ENCODE measurements at regions not wholly inside any gene's neighbourhood (a gene's known extent, or its start where the extent isn't known, plus 50 kb on each side); places are given as distances from the start of the nearest gene placed in this dataset.

DNA sequence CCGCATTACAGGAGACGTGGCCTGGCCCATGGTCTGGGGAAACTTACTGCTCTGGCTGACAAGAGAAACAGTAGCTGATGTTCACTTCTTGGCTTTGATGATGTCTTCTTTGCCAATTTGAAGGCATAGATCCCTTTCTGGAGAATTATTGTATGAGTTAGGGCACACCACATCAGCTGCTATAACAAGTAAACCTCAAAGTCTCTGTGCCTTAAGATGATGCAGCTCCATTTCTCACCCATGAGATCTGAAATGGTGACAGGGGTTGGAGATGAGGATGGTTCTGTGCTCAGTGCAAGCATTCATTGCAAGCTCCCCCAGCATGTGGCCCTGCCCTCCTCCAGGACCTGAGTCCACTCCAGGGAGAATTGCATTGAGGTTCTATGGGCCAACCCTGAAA lies 157.4 kb downstream of the IRX5 start:
- H3K36me3 ChIP-seq (ENCODE audit: insufficient read depth, low read length), result no peaks in the 10 kb centered on the region
- no peak overlapping the region for H3K27ac ChIP-seq (ENCODE audit: low read depth, low read length)
- no peaks in the 10 kb centered on the region for H3K4me1 ChIP-seq (ENCODE audit: control insufficient read depth, insufficient read depth, low read length, unreplicated experiment)
- no peaks in the 10 kb centered on the region for H3K27me3 ChIP-seq (ENCODE audit: insufficient read depth, low read length)
- H3K79me2 ChIP-seq (ENCODE audit: control insufficient read depth, insufficient read depth, low read length, unreplicated experiment), result no peaks in the 10 kb centered on the region
- no peak overlapping the region for H3K4me3 ChIP-seq (ENCODE audit: low read depth, low read length)
- H2AFZ ChIP-seq (ENCODE audit: low read length, unreplicated experiment), result no peak overlapping the region

DNA sequence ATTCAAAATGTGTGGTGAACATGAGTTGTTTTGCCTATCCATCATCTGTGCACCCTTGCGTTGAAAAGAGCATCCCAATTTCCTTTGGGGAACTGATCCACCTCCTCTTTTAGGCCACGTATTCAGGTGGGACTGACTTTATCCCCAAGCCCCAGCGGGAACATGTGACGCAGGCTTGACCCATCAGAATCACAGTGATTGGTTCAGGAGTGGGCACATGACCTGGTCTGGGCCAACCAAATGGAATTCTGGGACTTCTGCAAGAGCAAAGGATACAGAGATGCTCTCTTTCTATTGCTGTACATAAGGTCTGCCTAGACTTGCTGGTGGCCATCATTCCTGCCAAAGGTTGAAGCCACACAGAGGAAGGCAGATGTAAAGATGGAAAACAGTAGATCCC lies 158.9 kb downstream of the IRX5 start:
- Histone ChIP-seq H2AFZ (ENCODE audit: low read length, unreplicated experiment) (no peak overlapping the region), H3K27ac (ENCODE audit: low read depth, low read length) (no peak overlapping the region), H3K79me2 (ENCODE audit: control insufficient read depth, insufficient read depth, low read length, unreplicated experiment) (no peaks in the 10 kb centered on the region), H3K4me3 (ENCODE audit: low read depth, low read length) (no peak overlapping the region), H3K27me3 (ENCODE audit: insufficient read depth, low read length) (no peaks in the 10 kb centered on the region), H3K36me3 (ENCODE audit: insufficient read depth, low read length) (no peaks in the 10 kb centered on the region), H3K4me1 (ENCODE audit: control insufficient read depth, insufficient read depth, low read length, unreplicated experiment) (no peaks in the 10 kb centered on the region)

DNA sequence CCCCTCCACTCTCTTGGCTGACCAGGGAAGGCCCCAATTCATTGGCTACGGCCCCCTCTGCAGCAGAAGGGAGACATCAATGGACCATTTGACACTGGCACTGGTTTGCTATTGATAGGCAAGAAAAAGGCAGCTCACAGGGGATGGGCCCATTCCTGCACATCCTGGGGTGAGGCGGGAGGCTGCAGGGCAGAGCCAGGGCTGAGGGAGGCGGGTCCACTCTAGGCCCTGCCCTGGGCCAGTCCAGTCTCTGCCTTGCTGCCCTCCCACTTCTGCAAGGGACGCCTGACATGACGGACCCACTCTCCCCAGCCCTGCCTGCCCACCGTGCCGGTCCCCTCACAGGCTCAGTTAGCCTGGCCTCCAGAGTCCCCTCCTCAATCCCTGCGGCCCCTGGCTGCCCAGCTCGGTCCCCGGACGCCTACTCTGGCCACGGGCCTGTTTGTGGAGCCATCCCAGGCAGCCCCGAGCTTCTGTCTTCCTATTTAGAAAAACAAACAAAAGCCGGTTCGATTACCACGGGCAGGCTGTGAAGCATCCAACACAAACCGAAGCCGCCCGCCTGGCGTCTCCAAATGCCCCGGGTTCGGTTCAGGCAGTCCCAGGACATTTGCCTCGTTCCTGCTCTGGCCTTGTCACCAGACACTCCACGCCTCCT lies 160.7 kb downstream of the IRX5 start:
- H3K4me1 ChIP-seq (ENCODE audit: control insufficient read depth, insufficient read depth, low read length, unreplicated experiment), result no peaks in the 10 kb centered on the region
- no peak overlapping the region for H2AFZ ChIP-seq (ENCODE audit: low read length, unreplicated experiment)
- no peak overlapping the region for H3K4me3 ChIP-seq (ENCODE audit: low read depth, low read length)
- H3K36me3 ChIP-seq (ENCODE audit: insufficient read depth, low read length), result no peaks in the 10 kb centered on the region
- H3K27ac ChIP-seq (ENCODE audit: low read depth, low read length), result no peak overlapping the region
- no peaks in the 10 kb centered on the region for H3K79me2 ChIP-seq (ENCODE audit: control insufficient read depth, insufficient read depth, low read length, unreplicated experiment)
- H3K27me3 ChIP-seq (ENCODE audit: insufficient read depth, low read length), result 0 out of 2 replicates have a peak, but pooled peaks cover 2% of the 10 kb centered on the region

DNA sequence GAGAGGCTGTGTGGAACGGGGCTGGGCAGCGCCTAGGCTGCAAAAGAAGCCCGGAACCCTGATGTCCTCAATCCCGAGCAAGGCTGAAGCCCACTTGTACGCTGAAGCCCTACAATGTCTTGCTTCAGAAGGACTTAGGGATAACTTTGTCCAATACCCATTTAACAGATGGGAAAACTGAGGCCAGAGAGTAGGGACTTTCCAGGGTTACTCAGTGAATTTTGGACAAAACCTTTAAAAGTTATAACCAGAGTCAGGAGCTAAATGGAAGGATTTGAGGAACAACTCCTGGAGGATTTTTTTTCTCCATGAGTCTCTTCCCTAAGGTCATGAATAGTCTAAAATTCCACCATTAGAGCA lies 161.2 kb downstream of the IRX5 start:
- H3K4me3 ChIP-seq (ENCODE audit: low read depth, low read length), result no peak overlapping the region
- no peak overlapping the region for H3K27ac ChIP-seq (ENCODE audit: low read depth, low read length)
- H3K4me1 ChIP-seq (ENCODE audit: control insufficient read depth, insufficient read depth, low read length, unreplicated experiment), result no peaks in the 10 kb centered on the region
- H3K27me3 ChIP-seq (ENCODE audit: insufficient read depth, low read length), result peaks cover 2% of the 10 kb centered on the region; the same call in 1 of the 2 replicates
- H3K36me3 ChIP-seq (ENCODE audit: insufficient read depth, low read length), result no peaks in the 10 kb centered on the region
- no peaks in the 10 kb centered on the region for H3K79me2 ChIP-seq (ENCODE audit: control insufficient read depth, insufficient read depth, low read length, unreplicated experiment)
- no peak overlapping the region for H2AFZ ChIP-seq (ENCODE audit: low read length, unreplicated experiment)

DNA sequence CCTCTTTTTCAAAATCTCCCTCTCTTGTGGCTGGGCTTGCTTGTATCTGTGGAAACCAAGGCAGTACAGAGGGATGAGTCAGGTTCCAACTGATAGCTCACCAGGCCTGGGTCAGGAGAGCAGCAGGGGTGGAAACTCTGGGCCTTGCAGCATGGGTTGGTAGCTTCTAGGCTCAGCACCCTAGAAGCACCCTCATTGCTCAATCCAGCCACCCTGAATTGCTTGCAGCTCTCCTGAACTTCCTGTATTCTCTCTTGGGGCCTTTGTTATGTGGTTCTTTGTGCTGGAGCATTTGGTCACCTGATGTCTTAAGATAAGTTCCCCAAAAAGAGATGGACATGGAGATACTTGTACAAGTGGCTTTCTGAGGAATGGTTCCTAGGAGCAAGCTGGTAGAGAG lies 169.4 kb downstream of the IRX5 start:
- H3K36me3 ChIP-seq (ENCODE audit: insufficient read depth, low read length), result no peaks in the 10 kb centered on the region
- H3K4me1 ChIP-seq (ENCODE audit: control insufficient read depth, insufficient read depth, low read length, unreplicated experiment), result no peaks in the 10 kb centered on the region
- H3K27ac ChIP-seq (ENCODE audit: low read depth, low read length), result no peak overlapping the region

DNA sequence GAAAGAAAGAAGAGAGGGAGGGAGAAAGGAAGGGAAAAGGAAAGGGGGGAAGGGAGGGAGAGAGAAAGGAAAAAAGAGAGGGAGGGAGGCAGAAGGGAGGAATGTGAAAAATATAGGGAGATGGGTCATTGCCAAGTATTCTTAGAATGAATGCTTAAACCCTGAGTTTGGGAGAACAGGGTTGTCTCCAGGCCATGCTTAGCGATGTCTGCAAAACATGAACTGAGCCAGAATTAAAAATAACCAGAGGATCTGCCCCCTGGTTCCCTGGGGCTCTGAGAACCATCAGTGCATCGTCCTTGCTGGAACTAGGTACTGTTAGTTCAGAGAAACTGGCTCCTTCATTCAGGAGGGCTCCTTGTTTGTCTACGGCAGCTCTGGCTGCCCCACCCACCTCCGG lies 170.4 kb downstream of the IRX5 start:
- Histone ChIP-seq H3K27me3 (ENCODE audit: insufficient read depth, low read length) (peaks cover 3% of the 10 kb centered on the region; the same call in 1 of the 2 replicates), H3K79me2 (ENCODE audit: control insufficient read depth, insufficient read depth, low read length, unreplicated experiment) (no peaks in the 10 kb centered on the region), H3K4me1 (ENCODE audit: control insufficient read depth, insufficient read depth, low read length, unreplicated experiment) (no peaks in the 10 kb centered on the region), H3K27ac (ENCODE audit: low read depth, low read length) (no peak overlapping the region), H3K4me3 (ENCODE audit: low read depth, low read length) (no peak overlapping the region), H3K36me3 (ENCODE audit: insufficient read depth, low read length) (no peaks in the 10 kb centered on the region), H2AFZ (ENCODE audit: low read length, unreplicated experiment) (no peak overlapping the region)

More for the DNA sequence above, 169.4 kb downstream of the IRX5 start:
- Histone ChIP-seq H3K79me2 (ENCODE audit: control insufficient read depth, insufficient read depth, low read length, unreplicated experiment) (no peaks in the 10 kb centered on the region), H2AFZ (ENCODE audit: low read length, unreplicated experiment) (no peak overlapping the region), H3K27me3 (ENCODE audit: insufficient read depth, low read length) (peaks cover 6% of the 10 kb centered on the region; the same call in 1 of the 2 replicates), H3K4me3 (ENCODE audit: low read depth, low read length) (no peak overlapping the region)

DNA sequence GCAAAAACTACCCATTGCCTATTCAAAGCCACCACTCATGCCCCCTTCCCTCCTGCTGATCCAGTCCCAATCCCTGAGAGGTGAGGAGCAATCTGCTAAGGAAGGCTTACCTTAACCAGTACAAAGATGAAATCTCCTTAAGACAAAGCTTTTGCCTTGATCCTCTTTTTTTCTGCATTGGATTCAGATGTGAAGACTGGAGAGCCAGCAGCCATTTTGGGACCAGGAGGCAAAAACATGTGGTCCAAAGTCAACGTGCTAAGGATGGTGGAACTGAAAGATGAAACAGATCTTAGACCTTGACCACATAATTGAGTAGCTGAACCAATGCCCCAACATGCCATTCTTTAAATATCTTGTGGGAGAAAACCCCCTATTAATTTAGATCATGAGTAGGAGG lies 171.4 kb downstream of the IRX5 start:
- no peak overlapping the region for H3K27ac ChIP-seq (ENCODE audit: low read depth, low read length)
- H3K36me3 ChIP-seq (ENCODE audit: insufficient read depth, low read length), result no peaks in the 10 kb centered on the region
- H2AFZ ChIP-seq (ENCODE audit: low read length, unreplicated experiment), result no peak overlapping the region
- no peaks in the 10 kb centered on the region for H3K4me1 ChIP-seq (ENCODE audit: control insufficient read depth, insufficient read depth, low read length, unreplicated experiment)
- no peak overlapping the region for H3K4me3 ChIP-seq (ENCODE audit: low read depth, low read length)
- H3K27me3 ChIP-seq (ENCODE audit: insufficient read depth, low read length), result 0 out of 2 replicates have a peak, but pooled peaks cover 3% of the 10 kb centered on the region
- no peaks in the 10 kb centered on the region for H3K79me2 ChIP-seq (ENCODE audit: control insufficient read depth, insufficient read depth, low read length, unreplicated experiment)

DNA sequence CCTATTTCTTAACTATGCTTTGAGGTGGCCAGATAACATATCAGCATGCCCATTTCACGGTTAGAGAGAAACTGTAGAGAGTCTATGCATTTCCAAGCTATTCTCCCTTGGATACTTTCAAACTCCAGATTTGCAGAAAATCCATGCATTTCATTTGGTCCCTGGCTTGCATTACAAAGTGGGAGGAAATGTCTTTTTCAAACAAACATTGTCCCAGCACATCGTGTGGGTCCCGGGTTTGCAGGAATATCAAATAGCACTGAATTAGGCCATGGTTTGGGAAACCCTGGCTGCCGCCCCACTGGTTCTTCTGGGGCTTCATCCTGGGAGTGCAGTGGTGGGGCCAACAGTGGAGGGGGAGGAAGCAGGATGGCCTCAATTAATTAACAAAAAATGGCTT lies 171.9 kb downstream of the IRX5 start:
- H3K4me3 ChIP-seq (ENCODE audit: low read depth, low read length), result no peak overlapping the region
- no peaks in the 10 kb centered on the region for H3K4me1 ChIP-seq (ENCODE audit: control insufficient read depth, insufficient read depth, low read length, unreplicated experiment)
- no peak overlapping the region for H3K27ac ChIP-seq (ENCODE audit: low read depth, low read length)
- no peaks in the 10 kb centered on the region for H3K36me3 ChIP-seq (ENCODE audit: insufficient read depth, low read length)
- H3K27me3 ChIP-seq (ENCODE audit: insufficient read depth, low read length), result 0 out of 2 replicates have a peak, but pooled peaks cover 3% of the 10 kb centered on the region
- H3K79me2 ChIP-seq (ENCODE audit: control insufficient read depth, insufficient read depth, low read length, unreplicated experiment), result no peaks in the 10 kb centered on the region
- no peak overlapping the region for H2AFZ ChIP-seq (ENCODE audit: low read length, unreplicated experiment)

DNA sequence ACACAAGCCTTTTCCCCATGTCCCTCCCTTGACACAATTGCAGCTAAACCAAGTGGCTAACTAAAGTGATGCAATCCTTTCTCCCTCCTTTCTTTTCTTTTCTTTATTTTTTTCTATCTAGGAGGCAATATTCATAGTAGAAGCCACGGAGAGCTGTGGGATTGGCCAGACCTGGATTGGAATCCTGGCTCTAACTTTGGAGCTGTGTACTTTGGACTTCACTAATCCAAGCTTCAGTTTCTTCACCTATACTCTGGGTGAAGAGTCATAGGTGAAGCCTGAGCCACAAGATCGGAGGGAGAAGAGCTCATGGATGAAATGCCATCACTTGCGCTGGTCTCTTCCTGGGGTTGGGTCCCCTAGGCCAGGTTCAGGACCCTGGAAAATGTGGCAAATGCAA lies 177.2 kb downstream of the IRX5 start:
- H3K27ac ChIP-seq (ENCODE audit: low read depth, low read length), result no peak overlapping the region
- no peak overlapping the region for H3K4me3 ChIP-seq (ENCODE audit: low read depth, low read length)
- H3K27me3 ChIP-seq (ENCODE audit: insufficient read depth, low read length), result no peaks in the 10 kb centered on the region
- no peaks in the 10 kb centered on the region for H3K4me1 ChIP-seq (ENCODE audit: control insufficient read depth, insufficient read depth, low read length, unreplicated experiment)
- no peak overlapping the region for H2AFZ ChIP-seq (ENCODE audit: low read length, unreplicated experiment)
- H3K36me3 ChIP-seq (ENCODE audit: insufficient read depth, low read length), result no peaks in the 10 kb centered on the region
- no peaks in the 10 kb centered on the region for H3K79me2 ChIP-seq (ENCODE audit: control insufficient read depth, insufficient read depth, low read length, unreplicated experiment)

DNA sequence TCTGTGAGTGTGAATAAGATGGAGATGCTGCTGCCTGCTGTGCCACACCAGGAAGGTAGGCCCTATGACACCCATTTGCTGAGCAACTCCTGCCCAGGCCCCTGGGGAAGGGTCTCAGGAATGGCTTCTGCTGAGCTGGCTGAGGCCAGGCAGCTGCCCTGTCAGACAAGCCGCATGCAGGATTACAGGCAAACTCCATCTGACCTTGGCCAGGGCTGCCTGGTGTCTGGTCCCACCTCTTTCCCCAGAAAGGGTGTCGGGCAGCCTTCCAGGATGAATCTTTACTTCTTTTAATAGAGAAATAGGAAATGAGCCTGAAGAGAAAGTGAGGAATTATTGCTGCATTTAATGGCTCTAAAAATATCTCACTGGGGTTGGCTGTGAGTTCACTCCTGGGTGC lies 182.5 kb downstream of the IRX5 start:
- Histone ChIP-seq H3K27me3 (ENCODE audit: insufficient read depth, low read length) (no peaks in the 10 kb centered on the region), H3K4me3 (ENCODE audit: low read depth, low read length) (no peak overlapping the region), H3K27ac (ENCODE audit: low read depth, low read length) (no peak overlapping the region), H3K79me2 (ENCODE audit: control insufficient read depth, insufficient read depth, low read length, unreplicated experiment) (no peaks in the 10 kb centered on the region), H3K36me3 (ENCODE audit: insufficient read depth, low read length) (no peaks in the 10 kb centered on the region), H2AFZ (ENCODE audit: low read length, unreplicated experiment) (no peak overlapping the region), H3K4me1 (ENCODE audit: control insufficient read depth, insufficient read depth, low read length, unreplicated experiment) (no peaks in the 10 kb centered on the region)

DNA sequence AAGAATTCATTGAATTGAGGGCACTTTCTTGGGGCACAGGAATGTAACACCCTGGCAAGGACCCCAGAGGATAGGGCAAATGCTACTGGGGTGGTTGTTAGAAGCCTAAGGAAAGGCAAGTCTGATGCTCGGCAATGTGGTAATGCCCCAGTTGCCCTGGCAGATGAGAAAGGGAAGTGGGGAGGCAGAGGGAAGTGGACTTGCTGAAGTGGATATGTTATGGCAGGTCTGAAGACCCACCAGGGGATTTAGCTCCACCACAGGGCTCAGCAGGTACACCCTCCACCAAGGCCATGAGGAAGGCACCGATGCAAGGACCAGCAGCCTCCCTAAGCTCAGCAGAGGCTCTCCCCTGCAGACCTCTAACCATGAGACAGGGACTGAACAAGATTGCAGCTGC lies 184.8 kb downstream of the IRX5 start:
- H3K27me3 ChIP-seq (ENCODE audit: insufficient read depth, low read length), result no peaks in the 10 kb centered on the region
- H2AFZ ChIP-seq (ENCODE audit: low read length, unreplicated experiment), result no peak overlapping the region
- no peaks in the 10 kb centered on the region for H3K36me3 ChIP-seq (ENCODE audit: insufficient read depth, low read length)
- H3K79me2 ChIP-seq (ENCODE audit: control insufficient read depth, insufficient read depth, low read length, unreplicated experiment), result no peaks in the 10 kb centered on the region
- no peak overlapping the region for H3K4me3 ChIP-seq (ENCODE audit: low read depth, low read length)
- H3K4me1 ChIP-seq (ENCODE audit: control insufficient read depth, insufficient read depth, low read length, unreplicated experiment), result no peaks in the 10 kb centered on the region
- H3K27ac ChIP-seq (ENCODE audit: low read depth, low read length), result no peak overlapping the region
